H1 (cell line): ENCODE measurements at regions not wholly inside any gene's neighbourhood (a gene's known extent, or its start where the extent isn't known, plus 50 kb on each side); places are given as distances from the start of the nearest gene placed in this dataset.

Experiments used
- CTCF ChIA-PET: fragments of 300-600 bp; sonication (Branson Sonifier 250); formaldehyde crosslinking; loops from one replicate; lab custom pipeline; 2021; ENCODE audit not compliant: partially characterized antibody; lab: Charles Lee
- POLR2A ChIA-PET: fragments of 300-600 bp; sonication (Branson Sonifier 250); formaldehyde crosslinking; loops from one replicate; lab custom pipeline; 2021; ENCODE audit warnings: inconsistent platforms; ENCODE audit not compliant: partially characterized antibody; lab: Charles Lee
- DNase-seq, 2 experiments: peaks; one replicate each; pipeline versions ENCODE4 v3.0.0 to v3.0.0-alpha.2; 2010 to 2022; ENCODE audit warnings: low spot score in 2 of 2, low read depth in 1 of 2, mixed read lengths in 1 of 2
- FAIRE-seq: peaks from 2 replicates; lab custom pipeline; 2011; peaks lifted over from hg19 to GRCh38; lab: Jason Lieb, UNC
- H2AFZ ChIP-seq: 2 replicates; pipeline ENCODE4 v1.8.1; 2012; ENCODE audit warnings: low read length, inconsistent platforms
- H2AK5ac ChIP-seq: 2 replicates; pipeline ENCODE4 v1.6.1; 2013; ENCODE audit warnings: low read depth, low read length
- H2BK120ac ChIP-seq: replicated peaks from 2 replicates; pipeline ENCODE3; 2013; ENCODE audit warnings: low read depth, low read length, inconsistent platforms
- H2BK12ac ChIP-seq: 2 replicates; pipeline ENCODE4 v1.6.1; 2013; ENCODE audit warnings: low read depth, low read length
- H2BK15ac ChIP-seq: 2 replicates; pipeline ENCODE4 v1.6.1; 2013; ENCODE audit warnings: low read length
- H2BK20ac ChIP-seq: 2 replicates; pipeline ENCODE4 v1.6.1; 2013; ENCODE audit warnings: low read length
- H2BK5ac ChIP-seq: 2 replicates; pipeline ENCODE4 v1.6.1; 2013; ENCODE audit warnings: low read depth, low read length
- H3K14ac ChIP-seq: 2 replicates; pipeline ENCODE4 v1.6.1; 2013; ENCODE audit warnings: inconsistent platforms; ENCODE audit not compliant: insufficient read length
- H3K18ac ChIP-seq: 2 replicates; pipeline ENCODE4 v1.6.1; 2013; ENCODE audit warnings: low read length; ENCODE audit errors: extremely low read depth
- H3K23ac ChIP-seq: 2 replicates; pipeline ENCODE4 v1.6.1; 2013; ENCODE audit warnings: inconsistent platforms; ENCODE audit not compliant: insufficient read length
- H3K23me2 ChIP-seq: 2 replicates; pipeline ENCODE4 v1.6.1; 2013; ENCODE audit warnings: low read depth, low read length
- H3K27ac ChIP-seq: 2 replicates; pipeline ENCODE4 v1.6.1; 2011; ENCODE audit warnings: low read depth, low read length, inconsistent platforms
- H3K27me3 ChIP-seq, 4 experiments: replicated peaks in 1 of 4; 1 replicate in 1 of 4; 2 replicates in 3 of 4; pipeline versions ENCODE4 v1.6.1 to v1.8.1; 2011 to 2013; ENCODE audit warnings: low read length in 3 of 4, mild to moderate bottlenecking in 3 of 4, inconsistent platforms in 2 of 4, mixed read lengths in 2 of 4, moderate library complexity in 1 of 4; ENCODE audit not compliant: control insufficient read depth in 3 of 4, insufficient read depth in 3 of 4; ENCODE audit errors: extremely low read depth in 1 of 4
- H3K36me3 ChIP-seq, 4 experiments: 2 replicates each; pipeline versions ENCODE4 v1.6.1 to v1.8.1; 2011 to 2013; ENCODE audit warnings: mild to moderate bottlenecking in 4 of 4, low read length in 3 of 4, moderate library complexity in 2 of 4, control low read depth in 1 of 4, inconsistent platforms in 1 of 4; ENCODE audit not compliant: insufficient read depth in 4 of 4, control insufficient read depth in 2 of 4
- H3K4ac ChIP-seq: replicated peaks from 2 replicates; pipeline ENCODE3; 2013; ENCODE audit warnings: low read length, low read depth, mixed read lengths, inconsistent platforms; ENCODE audit not compliant: insufficient read length
- H3K4me1 ChIP-seq, 4 experiments: replicated peaks in 1 of 4; 1 replicate in 1 of 4; 2 replicates in 3 of 4; pipeline versions ENCODE4 v1.6.1 to v1.8.1; 2011 to 2013; ENCODE audit warnings: low read length in 3 of 4, inconsistent platforms in 2 of 4, mixed read lengths in 1 of 4; ENCODE audit not compliant: insufficient read depth in 4 of 4, control insufficient read depth in 3 of 4
- H3K4me2 ChIP-seq, 2 experiments: 2 replicates each; pipeline versions ENCODE4 v1.6.1 to v1.8.1; 2011 to 2013; ENCODE audit warnings: low read depth in 2 of 2, low read length in 2 of 2, control low read depth in 1 of 2, inconsistent platforms in 1 of 2, mild to moderate bottlenecking in 1 of 2; ENCODE audit not compliant: insufficient read depth in 1 of 2
- H3K4me3 ChIP-seq, 4 experiments: fragments of 200-600, 300-600 bp in 1 of 4; sonication (generic), shearing (Covaris generic), sonication (Bioruptor Twin) in 1 of 4; 2 replicates each; pipeline versions ENCODE4 v1.5.1 to v1.8.1; 2011 to 2016; ENCODE audit warnings: low read length in 4 of 4, low read depth in 3 of 4, control low read depth in 2 of 4, inconsistent platforms in 2 of 4, mild to moderate bottlenecking in 2 of 4, mixed read lengths in 1 of 4, moderate library complexity in 1 of 4; ENCODE audit not compliant: insufficient read depth in 2 of 4; ENCODE audit errors: extremely low read depth in 1 of 4
- H3K56ac ChIP-seq: replicated peaks from 2 replicates; pipeline ENCODE3; 2013; ENCODE audit warnings: low read depth, mild to moderate bottlenecking, mixed read lengths, low read length, inconsistent platforms; ENCODE audit not compliant: insufficient read length
- H3K79me1 ChIP-seq: 2 replicates; pipeline ENCODE4 v1.6.1; 2013; ENCODE audit warnings: low read depth, low read length, control low read depth
- H3K79me2 ChIP-seq, 2 experiments: 2 replicates each; pipeline versions ENCODE4 v1.6.1 to v1.8.1; 2012 to 2013; ENCODE audit warnings: low read length in 2 of 2, mild to moderate bottlenecking in 2 of 2, inconsistent platforms in 1 of 2; ENCODE audit not compliant: insufficient read depth in 2 of 2, control insufficient read depth in 1 of 2
- H3K9ac ChIP-seq, 4 experiments: replicated peaks in 1 of 4; 1 replicate in 1 of 4; 2 replicates in 3 of 4; pipeline versions ENCODE4 v1.6.1 to v1.8.1; 2011 to 2013; ENCODE audit warnings: low read depth in 3 of 4, low read length in 3 of 4, control low read depth in 2 of 4, mild to moderate bottlenecking in 2 of 4, moderate library complexity in 2 of 4, inconsistent platforms in 1 of 4; ENCODE audit errors: extremely low read depth in 1 of 4
- H3K9me3 ChIP-seq, 2 experiments: 2 replicates each; pipeline versions ENCODE4 v1.6.1 to v1.8.1; 2012 to 2013; ENCODE audit warnings: mild to moderate bottlenecking in 2 of 2, moderate library complexity in 2 of 2, control low read depth in 1 of 2, inconsistent platforms in 1 of 2, low read depth in 1 of 2, low read length in 1 of 2, mixed read lengths in 1 of 2; ENCODE audit not compliant: insufficient read depth in 2 of 2
- H4K20me1 ChIP-seq, 2 experiments: replicated peaks in 1 of 2; 2 replicates each; pipeline versions ENCODE3 to v1.8.1; 2011 to 2013; ENCODE audit warnings: inconsistent platforms in 2 of 2, low read length in 2 of 2, mild to moderate bottlenecking in 1 of 2; ENCODE audit not compliant: insufficient read depth in 2 of 2, control insufficient read depth in 1 of 2
- H4K5ac ChIP-seq: 2 replicates; pipeline ENCODE4 v1.6.1; 2013; ENCODE audit warnings: low read length, low read depth, mixed read lengths, inconsistent platforms; ENCODE audit not compliant: insufficient read length
- H4K8ac ChIP-seq: 2 replicates; pipeline ENCODE4 v1.8.0; 2013; ENCODE audit warnings: mild to moderate bottlenecking, moderate library complexity, low read length, inconsistent platforms; ENCODE audit not compliant: insufficient read depth; ENCODE audit errors: extremely low read depth
- H4K91ac ChIP-seq: replicated peaks from 2 replicates; pipeline ENCODE3; 2013; ENCODE audit warnings: low read length, mixed read lengths, inconsistent platforms; ENCODE audit not compliant: insufficient read length
- YY1 ChIP-seq: IDR thresholded peaks from 2 replicates; pipeline ENCODE4 v1.6.1; 2011; ENCODE audit warnings: low read depth, mild to moderate bottlenecking, low read length
- WGBS, 2 experiments: shearing (Covaris generic) in 1 of 2; methylation state at CpG; one replicate each; pipeline versions ENCODE4 v1.1.6 to v1.1.7; 2013 to 2015; ENCODE audit warnings: low lambda C conversion rate in 2 of 2, mixed read lengths in 2 of 2, inconsistent platforms in 1 of 2, low coverage in 1 of 2, missing lambda C conversion rate in 1 of 2; ENCODE audit not compliant: insufficient replicate concordance in 2 of 2, insufficient coverage in 1 of 2, insufficient read length in 1 of 2; ENCODE audit errors: extremely low coverage in 1 of 2, missing lambda C conversion rate in 1 of 2; 5-methylcytosine and 5-hydroxymethylcytosine counted together
- TF ChIP-seq, protein P1 (sequence below): IDR thresholded peaks from 2 replicates; pipeline ENCODE4 v1.6.1; 2012; ENCODE audit warnings: inconsistent platforms

DNA sequence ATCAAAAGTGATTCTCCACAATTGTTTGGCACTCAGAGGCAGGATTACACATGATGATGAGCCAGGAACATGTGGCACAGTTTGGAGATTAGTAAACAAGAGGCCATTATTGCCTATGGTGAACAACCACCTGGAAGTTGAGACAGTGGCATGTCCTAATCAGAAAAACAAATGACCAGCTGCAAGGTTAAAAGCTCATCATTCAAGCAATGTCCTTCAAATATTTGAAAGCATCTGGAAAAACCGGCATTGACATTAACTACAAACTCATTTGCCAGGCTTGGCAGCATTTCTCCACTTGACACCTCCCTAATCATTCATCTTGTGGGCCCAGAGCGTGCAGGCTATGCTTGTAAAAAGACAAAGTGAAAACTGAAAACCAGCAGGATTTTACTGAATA lies 80.6 kb upstream of the MEGF10 start:
- H2AFZ ChIP-seq, result no peak overlapping the region
- no peak overlapping the region for H3K4me3 ChIP-seq
- H3K27me3 ChIP-seq, result no peaks in the 10 kb centered on the region
- no peak overlapping the region for H3K56ac ChIP-seq
- no peak overlapping the region for H2BK20ac ChIP-seq
- no peak overlapping the region for H4K8ac ChIP-seq
- H3K27ac ChIP-seq, result no peak overlapping the region
- H3K14ac ChIP-seq, result no peak overlapping the region
- no peak overlapping the region for H2AK5ac ChIP-seq
- no peak overlapping the region for H3K4ac ChIP-seq
- no peak overlapping the region for H3K23ac ChIP-seq
- TF ChIP-seq YY1, result no peak
- TF ChIP-seq, protein P1, sequence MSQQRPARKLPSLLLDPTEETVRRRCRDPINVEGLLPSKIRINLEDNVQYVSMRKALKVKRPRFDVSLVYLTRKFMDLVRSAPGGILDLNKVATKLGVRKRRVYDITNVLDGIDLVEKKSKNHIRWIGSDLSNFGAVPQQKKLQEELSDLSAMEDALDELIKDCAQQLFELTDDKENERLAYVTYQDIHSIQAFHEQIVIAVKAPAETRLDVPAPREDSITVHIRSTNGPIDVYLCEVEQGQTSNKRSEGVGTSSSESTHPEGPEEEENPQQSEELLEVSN, result 0 out of 2 replicates have a peak, but pooled peaks have one; percentile 15
- H3K36me3 ChIP-seq, result no peaks in the 10 kb centered on the region
- DNase-seq (no peak), FAIRE-seq (no peak)
- no peaks in the 10 kb centered on the region for H4K20me1 ChIP-seq
- H2BK5ac ChIP-seq, result no peak overlapping the region
- no peaks in the 10 kb centered on the region for H3K79me2 ChIP-seq
- no peak overlapping the region for H4K91ac ChIP-seq
- 87% methylated on average over 2 of the region's 2 CpGs; no CpG with 5 or more reads in 1 of the 2 experiments for WGBS, 2 experiments
- no peak overlapping the region for H3K18ac ChIP-seq
- H3K4me2 ChIP-seq, result no peak overlapping the region
- no peak overlapping the region for H2BK12ac ChIP-seq
- H3K79me1 ChIP-seq, result no peaks in the 10 kb centered on the region
- no peaks in the 10 kb centered on the region for H3K23me2 ChIP-seq
- POLR2A ChIA-PET, result no interaction called here
- H2BK15ac ChIP-seq, result no peak overlapping the region
- H3K9me3 ChIP-seq, result no peaks in the 10 kb centered on the region
- no peak overlapping the region for H2BK120ac ChIP-seq
- no peak overlapping the region for H4K5ac ChIP-seq
- no peak overlapping the region for H3K9ac ChIP-seq
- CTCF ChIA-PET, result no interaction called here
- peaks cover 0 to 4% (median 0%) of the 10 kb centered on the region in 4 experiments; a peak in 3 of 7 replicates for H3K4me1 ChIP-seq
